NCI-H526 treated with DMSO at 0.1 percent for 48 hours (cell line): ENCODE measurements at regions not wholly inside any gene's neighbourhood (a gene's known extent, or its start where the extent isn't known, plus 50 kb on each side); places are given as distances from the start of the nearest gene placed in this dataset.
A peak's percentile ranks its signal among the peaks of the same experiment; 100 is the strongest.
"Not testable (repeated sequence)": the region's sequence is repeated elsewhere in the genome, so short reads cannot be mapped to it uniquely, and the experiment has no call there.

Experiments
- DNase-seq: peaks from one replicate; lab custom pipeline; 2025; lab: John Stamatoyannopoulos, UW

GRCh38 chr15:45948181-45948621 is 313.4 kb downstream of the SQOR start:
- no peak for DNase-seq

- DNase-seq = no peak
Measured at GRCh38 chr15:45958924-45959323, 324.1 kb downstream of the SQOR start.

- no peak for DNase-seq
Measured at GRCh38 chr15:45962733-45963132, 327.9 kb downstream of the SQOR start.

- DNase-seq = no peak
Measured at GRCh38 chr15:45970542-45970941, 335.7 kb downstream of the SQOR start.

GRCh38 chr15:45980366-45980765 is 345.5 kb downstream of the SQOR start:
- DNase-seq = no peak

- no peak for DNase-seq
Measured at GRCh38 chr15:45981625-45982024, 346.8 kb downstream of the SQOR start.

- no peak for DNase-seq
Measured at GRCh38 chr15:45991863-45992262, 357.0 kb downstream of the SQOR start.

- DNase-seq = no peak
Measured at GRCh38 chr15:45993072-45993471, 358.2 kb downstream of the SQOR start.

GRCh38 chr15:45993508-45993907 is 358.7 kb downstream of the SQOR start:
- DNase-seq = no peak

GRCh38 chr15:45995800-45996199 is 361.0 kb downstream of the SQOR start:
- no peak for DNase-seq

- no peak for DNase-seq
Measured at GRCh38 chr15:46014532-46014931, 379.7 kb downstream of the SQOR start.

GRCh38 chr15:46034755-46035154 is 399.9 kb downstream of the SQOR start:
- no peak for DNase-seq

- DNase-seq = no peak
Measured at GRCh38 chr15:46039703-46040102, 404.9 kb downstream of the SQOR start.

- no peak for DNase-seq
Measured at GRCh38 chr15:46041905-46042304, 407.1 kb downstream of the SQOR start.

GRCh38 chr15:46059921-46060594 is 425.2 kb downstream of the SQOR start:
- no peak for DNase-seq

- DNase-seq = no peak
Measured at GRCh38 chr15:46061002-46061401, 426.2 kb downstream of the SQOR start.

- DNase-seq = no peak
Measured at GRCh38 chr15:46077220-46077619, 442.4 kb downstream of the SQOR start.

GRCh38 chr15:46079046-46079445 is 444.2 kb downstream of the SQOR start:
- DNase-seq = no peak

- no peak for DNase-seq
Measured at GRCh38 chr15:46080016-46080415, 445.2 kb downstream of the SQOR start.

GRCh38 chr15:46088486-46089445 is 453.9 kb downstream of the SQOR start:
- no peak for DNase-seq

GRCh38 chr15:46089467-46089935 is 454.7 kb downstream of the SQOR start:
- no peak for DNase-seq

- DNase-seq = peak; percentile 44
Measured at GRCh38 chr15:46091860-46092450, 457.1 kb downstream of the SQOR start.

- not testable (repeated sequence) for DNase-seq
Measured at GRCh38 chr15:46098006-46098405, 463.2 kb downstream of the SQOR start.
